ENCODE measurements at regions not wholly inside any gene's neighbourhood (a gene's known extent, or its start where the extent isn't known, plus 50 kb on each side); places are given as distances from the start of the nearest gene placed in this dataset.

GRCh38 chr13:77381059-77381458, 54.2 kb upstream of the MYCBP2 start:
- intact Hi-C loops (cut with DNase I), result no loop called here
- Histone ChIP-seq H3K4me3 (no peak overlapping the region), H3K27me3 (no peaks in the 10 kb centered on the region), H3K9me3 (replicated peaks in 1 of 3) (no peaks in the 10 kb centered on the region), H3K36me3 (replicated peaks in 1 of 2) (no peaks in the 10 kb centered on the region), H3K27ac (no peak overlapping the region), H3K4me1 (replicated peaks in 1 of 2) (no peaks in the 10 kb centered on the region)
- TF ChIP-seq CTCF (IDR thresholded peaks at IDR 0.05), result no peak
- no peak for TF ChIP-seq POLR2A (IDR thresholded peaks at IDR 0.05)
- no peak for DNase-seq
- WGBS, 4 donors, result 53 to 75% (median 58%) methylated on average over 1 of the region's 1 CpG

GRCh38 chr13:77379508-77379907, 52.6 kb upstream of the MYCBP2 start:
- intact Hi-C loops (cut with DNase I), result no loop called here
- H3K27ac ChIP-seq, result no peak overlapping the region
- no peak overlapping the region for H3K4me3 ChIP-seq
- no peaks in the 10 kb centered on the region for H3K9me3 ChIP-seq (replicated peaks in 1 of 3)
- DNase-seq, result no peak
- no peaks in the 10 kb centered on the region for H3K27me3 ChIP-seq
- TF ChIP-seq POLR2A (IDR thresholded peaks at IDR 0.05) (no peak), CTCF (IDR thresholded peaks at IDR 0.05) (no peak)
- H3K4me1 ChIP-seq (replicated peaks in 1 of 2), result no peaks in the 10 kb centered on the region
- no peaks in the 10 kb centered on the region for H3K36me3 ChIP-seq (replicated peaks in 1 of 2)
- WGBS, 4 donors, result 85 to 91% (median 90%) methylated on average over 2 of the region's 2 CpGs

- no peaks in the 10 kb centered on the region for H3K36me3 ChIP-seq (replicated peaks in 1 of 2)
- no peak overlapping the region for H3K27ac ChIP-seq
- intact Hi-C loops (cut with DNase I), result no loop called here
- no peak overlapping the region for H3K4me3 ChIP-seq
- H3K4me1 ChIP-seq (replicated peaks in 1 of 2), result no peaks in the 10 kb centered on the region
- TF ChIP-seq POLR2A (IDR thresholded peaks at IDR 0.05) (no peak), CTCF (IDR thresholded peaks at IDR 0.05) (no peak)
- H3K9me3 ChIP-seq (replicated peaks in 1 of 3), result no peaks in the 10 kb centered on the region
- DNase-seq, result no peak
- no peaks in the 10 kb centered on the region for H3K27me3 ChIP-seq
These were observed 51.8 kb upstream of the MYCBP2 start for GRCh38 chr13:77378662-77379061.

GRCh38 chr13:77377016-77377415, 50.1 kb upstream of the MYCBP2 start:
- H3K36me3 ChIP-seq (replicated peaks in 1 of 2), result no peaks in the 10 kb centered on the region
- no peaks in the 10 kb centered on the region for H3K4me1 ChIP-seq (replicated peaks in 1 of 2)
- no peak overlapping the region for H3K27ac ChIP-seq
- no peak overlapping the region for H3K4me3 ChIP-seq
- no peaks in the 10 kb centered on the region for H3K27me3 ChIP-seq
- 55 to 72% (median 56%) methylated on average over 1 of the region's 1 CpG for WGBS, 4 donors
- no peaks in the 10 kb centered on the region for H3K9me3 ChIP-seq (replicated peaks in 1 of 3)
- TF ChIP-seq POLR2A (IDR thresholded peaks at IDR 0.05) (no peak), CTCF (IDR thresholded peaks at IDR 0.05) (no peak)
- DNase-seq, result no peak
- intact Hi-C loops (cut with DNase I), result no loop called here

All from adrenal gland (tissue), 9 donors.